PC-3 (cell line): ENCODE measurements at regions not wholly inside any gene's neighbourhood (a gene's known extent, or its start where the extent isn't known, plus 50 kb on each side); places are given as distances from the start of the nearest gene placed in this dataset.

Source experiments
- ATAC-seq: fragments of 200-7000 bp; cut with Tn5 transposase; 2 replicates; pipeline ENCODE4 v1.9.1; 2020; ENCODE audit warnings: mild to moderate bottlenecking, moderate library complexity
- BruUV-seq: library from RNA; stranded (reverse); fragments of 400-500 nt; replicated peaks from 2 replicates; lab custom pipeline; 2021; lab: Mats Ljungman, UMichigan
- CTCF ChIA-PET: fragments of 300-600 bp; sonication (Branson Sonifier 250); formaldehyde crosslinking; loops from one replicate; lab custom pipeline; 2022; ENCODE audit warnings: antibody characterized with exemption; lab: Charles Lee
- POLR2A ChIA-PET: fragments of 300-600 bp; sonication (Branson Sonifier 250); formaldehyde crosslinking; loops from one replicate; lab custom pipeline; 2022; ENCODE audit warnings: antibody characterized with exemption; ENCODE audit not compliant: unreplicated experiment; lab: Charles Lee
- DNase-seq: peaks from one replicate; pipeline ENCODE4 v3.0.0-alpha.2; 2015
- H2AFZ ChIP-seq: fragments of 300-600 bp; sonication (generic); 2 replicates; pipeline ENCODE4 v1.6.0; 2016; ENCODE audit warnings: antibody characterized with exemption, low read length
- H3F3A ChIP-seq: fragments of 300-600 bp; sonication (generic); one replicate; pipeline ENCODE4 v1.6.0; 2017; ENCODE audit warnings: antibody characterized with exemption, low read length, control low read depth, mild to moderate bottlenecking; ENCODE audit not compliant: unreplicated experiment
- H3K27ac ChIP-seq: fragments of 300-600 bp; sonication (generic); 2 replicates; pipeline ENCODE4 v1.5.1; 2016; ENCODE audit warnings: mild to moderate bottlenecking, low read length
- H3K27me3 ChIP-seq: fragments of 300-600 bp; sonication (generic); 2 replicates; pipeline ENCODE4 v1.6.1; 2016; ENCODE audit warnings: low read length, mixed read lengths
- H3K36me3 ChIP-seq: fragments of 300-600 bp; sonication (generic); 2 replicates; pipeline ENCODE4 v1.6.1; 2016; ENCODE audit warnings: low read depth, mixed run types, low read length, mixed read lengths
- H3K4me1 ChIP-seq: fragments of 300-600 bp; sonication (generic); 2 replicates; pipeline ENCODE4 v1.5.1; 2016; ENCODE audit warnings: low read length; ENCODE audit not compliant: insufficient read depth
- H3K4me2 ChIP-seq: fragments of 300-600 bp; sonication (generic); 2 replicates; pipeline ENCODE4 v1.6.0; 2016; ENCODE audit warnings: low read length
- H3K4me3 ChIP-seq: fragments of 300-600 bp; sonication (generic); 2 replicates; pipeline ENCODE4 v1.5.1; 2016; ENCODE audit warnings: mild to moderate bottlenecking, low read length, mixed read lengths
- H3K79me2 ChIP-seq: fragments of 300-600 bp; sonication (generic); 2 replicates; pipeline ENCODE4 v1.6.1; 2017; ENCODE audit warnings: low read length, mixed read lengths
- H3K9ac ChIP-seq: fragments of 300-600 bp; sonication (generic); 2 replicates; pipeline ENCODE4 v1.6.0; 2016; ENCODE audit warnings: mild to moderate bottlenecking, low read length
- H3K9me2 ChIP-seq: fragments of 300-600 bp; sonication (generic); replicated peaks from 2 replicates; pipeline ENCODE4 v1.6.1; 2016; ENCODE audit warnings: mixed run types, low read length, mixed read lengths
- H3K9me3 ChIP-seq: fragments of 300-600 bp; sonication (generic); 2 replicates; pipeline ENCODE4 v1.6.1; 2016; ENCODE audit warnings: low read length, mixed read lengths
- H4K20me1 ChIP-seq: fragments of 300-600 bp; sonication (generic); 2 replicates; pipeline ENCODE4 v1.6.1; 2016; ENCODE audit warnings: low read length, mixed read lengths
- CTCF ChIP-seq: fragments of 300-600 bp; sonication (generic); conservative IDR thresholded peaks from 2 replicates; pipeline ENCODE4 v1.5.1; 2017; ENCODE audit warnings: antibody characterized with exemption, low read depth, mild to moderate bottlenecking, low read length
- EZH2 ChIP-seq: fragments of 300-600 bp; sonication (generic); IDR thresholded peaks from one replicate; pipeline ENCODE4 v1.6.1; 2017; ENCODE audit warnings: antibody characterized with exemption, mild to moderate bottlenecking, low read length; ENCODE audit not compliant: unreplicated experiment
- EZH2phosphoT487 ChIP-seq: fragments of 300-600 bp; sonication (generic); IDR thresholded peaks from 2 replicates; pipeline ENCODE4 v1.6.1; 2018; ENCODE audit warnings: mild to moderate bottlenecking, antibody characterized with exemption, low read length, borderline replicate concordance
- intact Hi-C: fragments of 100-400 bp; cut with micrococcal nuclease; formaldehyde crosslinking; loops from 2 replicates; pipeline ENCODE4 v1.9.0; 2023

GRCh38 chr2:2635025-2635528 is 304.0 kb upstream of the MYT1L start:
- Histone ChIP-seq H3K9me3 (no peaks in the 10 kb centered on the region), H3K9me2 (no peaks in the 10 kb centered on the region), H3K27me3 (peaks cover 30% of the 10 kb centered on the region), H3K27ac (no peak overlapping the region), H3K79me2 (no peaks in the 10 kb centered on the region), H3F3A (no peaks in the 10 kb centered on the region), H3K4me1 (no peaks in the 10 kb centered on the region), H2AFZ (no peak overlapping the region), H3K36me3 (no peaks in the 10 kb centered on the region), H3K4me3 (no peak overlapping the region), H3K9ac (no peak overlapping the region), H4K20me1 (no peaks in the 10 kb centered on the region), H3K4me2 (no peak overlapping the region)
- DNase-seq, result no peak
- ChIA-PET CTCF (no interaction called here), POLR2A (no interaction called here)
- TF ChIP-seq EZH2, result no peak
- TF ChIP-seq CTCF, result no peak
- no peak for TF ChIP-seq EZH2phosphoT487
- no peak for ATAC-seq
- intact Hi-C loops, result no loop called here
- no TSS peak for BruUV-seq

GRCh38 chr2:2633017-2633416 is 301.9 kb upstream of the MYT1L start:
- Histone ChIP-seq H3K4me1 (no peaks in the 10 kb centered on the region), H3K9me3 (no peaks in the 10 kb centered on the region), H3K36me3 (no peaks in the 10 kb centered on the region), H3F3A (no peaks in the 10 kb centered on the region), H3K79me2 (no peaks in the 10 kb centered on the region), H2AFZ (no peak overlapping the region), H3K4me2 (no peak overlapping the region), H3K4me3 (no peak overlapping the region), H3K9me2 (no peaks in the 10 kb centered on the region), H3K9ac (no peak overlapping the region), H3K27me3 (peaks cover 23% of the 10 kb centered on the region), H3K27ac (no peak overlapping the region), H4K20me1 (no peaks in the 10 kb centered on the region)
- no peak for ATAC-seq
- intact Hi-C loops, result no loop called here
- POLR2A ChIA-PET, result no interaction called here
- CTCF ChIA-PET, result no interaction called here
- no TSS peak for BruUV-seq
- no peak for DNase-seq
- TF ChIP-seq EZH2 (no peak), CTCF (no peak), EZH2phosphoT487 (no peak)

GRCh38 chr2:2623939-2624338 is 292.9 kb upstream of the MYT1L start:
- H3K27ac ChIP-seq, result no peak overlapping the region
- no peaks in the 10 kb centered on the region for H3K4me1 ChIP-seq
- no peaks in the 10 kb centered on the region for H3K36me3 ChIP-seq
- peaks cover 29% of the 10 kb centered on the region for H3K27me3 ChIP-seq
- no peak overlapping the region for H3K4me2 ChIP-seq
- CTCF ChIA-PET, result no interaction called here
- no peaks in the 10 kb centered on the region for H3K9me3 ChIP-seq
- H3K9me2 ChIP-seq, result no peaks in the 10 kb centered on the region
- POLR2A ChIA-PET, result no interaction called here
- DNase-seq (no peak), ATAC-seq (no peak)
- H3K4me3 ChIP-seq, result no peak overlapping the region
- H3K79me2 ChIP-seq, result no peaks in the 10 kb centered on the region
- no peaks in the 10 kb centered on the region for H4K20me1 ChIP-seq
- no TSS peak for BruUV-seq
- no peak overlapping the region for H3K9ac ChIP-seq
- TF ChIP-seq EZH2phosphoT487 (no peak), EZH2 (no peak), CTCF (no peak)
- intact Hi-C loops, result no loop called here
- H2AFZ ChIP-seq, result no peak overlapping the region
- H3F3A ChIP-seq, result no peaks in the 10 kb centered on the region
